Neural crest cell (in vitro differentiated cells): ENCODE measurements at regions not wholly inside any gene's neighbourhood (a gene's known extent, or its start where the extent isn't known, plus 50 kb on each side); places are given as distances from the start of the nearest gene placed in this dataset.

ENCODE experiments used
- DNase-seq: peaks from one replicate; pipeline ENCODE4 v3.0.0; 2021; ENCODE audit warnings: low read depth, mixed read lengths, low spot score
- H3K27ac Mint-ChIP-seq: one replicate; pipeline ENCODE4 v1.8.0; 2021; ENCODE audit warnings: mild to moderate bottlenecking, mixed read lengths; ENCODE audit not compliant: unreplicated experiment
- H3K27me3 Mint-ChIP-seq: 2 replicates; pipeline ENCODE4 v1.8.0; 2021; ENCODE audit warnings: low read depth, mild to moderate bottlenecking, mixed read lengths
- H3K36me3 Mint-ChIP-seq: 2 replicates; pipeline ENCODE4 v1.8.0; 2021; ENCODE audit warnings: low read depth, mild to moderate bottlenecking, mixed read lengths
- H3K4me1 Mint-ChIP-seq: 2 replicates; pipeline ENCODE4 v1.8.0; 2021; ENCODE audit warnings: mixed read lengths
- H3K4me3 Mint-ChIP-seq: one replicate; pipeline ENCODE4 v1.8.0; 2021; ENCODE audit warnings: mild to moderate bottlenecking, mixed read lengths
- H3K9me3 Mint-ChIP-seq: 2 replicates; pipeline ENCODE4 v1.8.0; 2021; ENCODE audit warnings: mixed read lengths
- CTCF ChIP-seq: fragments of 200-600 bp; sonication (generic); conservative IDR thresholded peaks from 2 replicates; pipeline ENCODE4 v1.5.0; 2021; ENCODE audit warnings: antibody characterized with exemption, mild to moderate bottlenecking

GRCh38 chr13:103525530-103525929 is 459.3 kb upstream of the SLC10A2 start:
- Mint-ChIP-seq H3K4me1 (peaks cover 8% of the 10 kb centered on the region), H3K27me3 (no peaks in the 10 kb centered on the region), H3K36me3 (peaks cover 2% of the 10 kb centered on the region), H3K27ac (no peak overlapping the region), H3K9me3 (peaks cover 4% of the 10 kb centered on the region), H3K4me3 (no peak overlapping the region)
- TF ChIP-seq CTCF: no peak
- no peak for DNase-seq

- no peak overlapping the region for H3K4me3 Mint-ChIP-seq
- no peaks in the 10 kb centered on the region for H3K27me3 Mint-ChIP-seq
- H3K9me3 Mint-ChIP-seq: no peaks in the 10 kb centered on the region
- peaks cover 8% of the 10 kb centered on the region for H3K4me1 Mint-ChIP-seq
- no peak for DNase-seq
- no peak overlapping the region for H3K27ac Mint-ChIP-seq
- H3K36me3 Mint-ChIP-seq: no peaks in the 10 kb centered on the region
- no peak for TF ChIP-seq CTCF
These were observed 457.6 kb upstream of the SLC10A2 start for GRCh38 chr13:103523858-103524257.

GRCh38 chr13:103521532-103521931 is 455.3 kb upstream of the SLC10A2 start:
- Mint-ChIP-seq H3K27ac (no peak overlapping the region), H3K4me1 (peaks cover 8% of the 10 kb centered on the region), H3K9me3 (no peaks in the 10 kb centered on the region), H3K27me3 (no peaks in the 10 kb centered on the region), H3K36me3 (no peaks in the 10 kb centered on the region), H3K4me3 (no peak overlapping the region)
- DNase-seq: no peak
- TF ChIP-seq CTCF: no peak

GRCh38 chr13:103517768-103518102 is 451.5 kb upstream of the SLC10A2 start:
- H3K9me3 Mint-ChIP-seq: no peaks in the 10 kb centered on the region
- no peak for DNase-seq
- peaks cover 6% of the 10 kb centered on the region for H3K4me1 Mint-ChIP-seq
- H3K27me3 Mint-ChIP-seq: no peaks in the 10 kb centered on the region
- no peaks in the 10 kb centered on the region for H3K36me3 Mint-ChIP-seq
- no peak for TF ChIP-seq CTCF
- no peak overlapping the region for H3K4me3 Mint-ChIP-seq
- no peak overlapping the region for H3K27ac Mint-ChIP-seq

- no peaks in the 10 kb centered on the region for H3K36me3 Mint-ChIP-seq
- H3K27me3 Mint-ChIP-seq: no peaks in the 10 kb centered on the region
- no peak overlapping the region for H3K4me3 Mint-ChIP-seq
- TF ChIP-seq CTCF: no peak
- H3K4me1 Mint-ChIP-seq: peaks cover 6% of the 10 kb centered on the region
- H3K27ac Mint-ChIP-seq: no peak overlapping the region
- no peak for DNase-seq
- H3K9me3 Mint-ChIP-seq: no peaks in the 10 kb centered on the region
These were observed 451.0 kb upstream of the SLC10A2 start for GRCh38 chr13:103517066-103517767.
